ENCODE measurements at regions not wholly inside any gene's neighbourhood (a gene's known extent, or its start where the extent isn't known, plus 50 kb on each side); places are given as distances from the start of the nearest gene placed in this dataset.

GRCh38 chr9:119667163-119667562 lies 297.9 kb upstream of the BRINP1 start:
- Mint-ChIP-seq H3K4me1 (peaks cover 10% of the 10 kb centered on the region), H3K27ac (no peak overlapping the region), H3K4me3 (no peak overlapping the region), H3K36me3 (ENCODE audit: low read depth) (no peaks in the 10 kb centered on the region), H3K27me3 (ENCODE audit: low read depth, poor library complexity) (peaks cover 11% of the 10 kb centered on the region), H3K9me3 (no peaks in the 10 kb centered on the region)
- no peak for DNase-seq
- TF ChIP-seq CTCF (IDR thresholded peaks at IDR 0.05), result no peak

- H3K36me3 Mint-ChIP-seq (ENCODE audit: low read depth), result no peaks in the 10 kb centered on the region
- peaks cover 10% of the 10 kb centered on the region for H3K4me1 Mint-ChIP-seq
- peaks cover 4% of the 10 kb centered on the region for H3K27me3 Mint-ChIP-seq (ENCODE audit: low read depth, poor library complexity)
- H3K4me3 Mint-ChIP-seq, result no peak overlapping the region
- no peak for TF ChIP-seq CTCF (IDR thresholded peaks at IDR 0.05)
- H3K27ac Mint-ChIP-seq, result no peak overlapping the region
- no peak for DNase-seq
- H3K9me3 Mint-ChIP-seq, result no peaks in the 10 kb centered on the region
Observed at GRCh38 chr9:119662329-119662728, 293.1 kb upstream of the BRINP1 start.

DNA sequence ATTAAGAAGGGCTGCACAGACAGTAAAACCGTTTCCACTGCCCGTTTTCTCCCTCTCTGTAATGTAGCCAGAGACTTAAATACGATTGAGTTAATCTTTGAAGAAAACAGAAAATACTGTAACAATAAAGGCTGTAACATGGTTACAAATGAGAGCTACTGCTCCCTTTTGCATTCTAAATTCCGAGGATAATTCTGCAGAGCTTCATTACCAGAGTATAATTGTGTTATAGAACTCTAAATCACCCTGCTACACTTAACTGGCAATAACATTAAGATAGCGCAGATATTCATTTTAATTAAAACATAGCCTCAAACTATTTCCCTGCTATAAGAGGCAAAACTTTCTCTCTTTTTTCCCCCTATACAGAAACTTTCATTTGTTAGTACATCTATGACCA lies 283.7 kb upstream of the BRINP1 start:
- no peak for TF ChIP-seq CTCF (IDR thresholded peaks at IDR 0.05)
- no peak for DNase-seq
- Mint-ChIP-seq H3K4me3 (no peak overlapping the region), H3K36me3 (ENCODE audit: low read depth) (no peaks in the 10 kb centered on the region), H3K4me1 (no peaks in the 10 kb centered on the region), H3K27ac (no peak overlapping the region), H3K9me3 (no peaks in the 10 kb centered on the region), H3K27me3 (ENCODE audit: low read depth, poor library complexity) (peaks cover 11% of the 10 kb centered on the region)

DNA sequence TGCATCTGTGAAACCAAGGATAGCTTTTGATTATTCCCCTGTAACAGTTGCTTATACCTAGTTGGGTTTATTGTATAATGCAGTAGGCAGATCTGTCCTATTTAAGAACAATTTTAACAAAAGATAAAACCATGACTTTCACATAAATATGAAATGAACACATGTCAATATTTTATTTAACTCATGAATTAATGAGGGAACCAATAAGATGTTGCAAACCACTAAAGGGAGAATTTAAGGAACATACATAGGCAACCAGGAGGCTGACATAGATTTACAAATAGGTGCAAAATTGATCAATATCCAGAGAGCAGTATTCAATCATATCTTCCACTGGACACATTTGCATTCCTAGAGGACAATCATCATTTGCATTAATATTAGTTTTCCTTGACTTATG lies 280.0 kb upstream of the BRINP1 start:
- Mint-ChIP-seq H3K9me3 (no peaks in the 10 kb centered on the region), H3K27me3 (ENCODE audit: low read depth, poor library complexity) (peaks cover 13% of the 10 kb centered on the region), H3K4me1 (no peaks in the 10 kb centered on the region), H3K27ac (no peak overlapping the region), H3K36me3 (ENCODE audit: low read depth) (no peaks in the 10 kb centered on the region), H3K4me3 (no peak overlapping the region)
- no peak for DNase-seq
- no peak for TF ChIP-seq CTCF (IDR thresholded peaks at IDR 0.05)

- no peak overlapping the region for H3K27ac Mint-ChIP-seq
- H3K4me1 Mint-ChIP-seq, result no peaks in the 10 kb centered on the region
- H3K9me3 Mint-ChIP-seq, result no peaks in the 10 kb centered on the region
- H3K27me3 Mint-ChIP-seq (ENCODE audit: low read depth, poor library complexity), result peaks cover 11% of the 10 kb centered on the region
- no peak overlapping the region for H3K4me3 Mint-ChIP-seq
- no peaks in the 10 kb centered on the region for H3K36me3 Mint-ChIP-seq (ENCODE audit: low read depth)
- peak; percentile 17 for DNase-seq
- no peak for TF ChIP-seq CTCF (IDR thresholded peaks at IDR 0.05)
Observed at GRCh38 chr9:119639287-119639955, 270.2 kb upstream of the BRINP1 start.

GRCh38 chr9:119634006-119634405 lies 264.8 kb upstream of the BRINP1 start:
- TF ChIP-seq CTCF (IDR thresholded peaks at IDR 0.05), result no peak
- H3K9me3 Mint-ChIP-seq, result no peaks in the 10 kb centered on the region
- no peaks in the 10 kb centered on the region for H3K36me3 Mint-ChIP-seq (ENCODE audit: low read depth)
- H3K27me3 Mint-ChIP-seq (ENCODE audit: low read depth, poor library complexity), result peaks cover 11% of the 10 kb centered on the region
- DNase-seq, result no peak
- peaks cover 7% of the 10 kb centered on the region for H3K4me1 Mint-ChIP-seq
- H3K4me3 Mint-ChIP-seq, result no peak overlapping the region
- H3K27ac Mint-ChIP-seq, result no peak overlapping the region

All from nephron progenitor cell (in vitro differentiated cells).